ENCODE measurements at regions not wholly inside any gene's neighbourhood (a gene's known extent, or its start where the extent isn't known, plus 50 kb on each side); places are given as distances from the start of the nearest gene placed in this dataset.
"Not testable (repeated sequence)": the region's sequence is repeated elsewhere in the genome, so short reads cannot be mapped to it uniquely, and the experiment has no call there.

DNA sequence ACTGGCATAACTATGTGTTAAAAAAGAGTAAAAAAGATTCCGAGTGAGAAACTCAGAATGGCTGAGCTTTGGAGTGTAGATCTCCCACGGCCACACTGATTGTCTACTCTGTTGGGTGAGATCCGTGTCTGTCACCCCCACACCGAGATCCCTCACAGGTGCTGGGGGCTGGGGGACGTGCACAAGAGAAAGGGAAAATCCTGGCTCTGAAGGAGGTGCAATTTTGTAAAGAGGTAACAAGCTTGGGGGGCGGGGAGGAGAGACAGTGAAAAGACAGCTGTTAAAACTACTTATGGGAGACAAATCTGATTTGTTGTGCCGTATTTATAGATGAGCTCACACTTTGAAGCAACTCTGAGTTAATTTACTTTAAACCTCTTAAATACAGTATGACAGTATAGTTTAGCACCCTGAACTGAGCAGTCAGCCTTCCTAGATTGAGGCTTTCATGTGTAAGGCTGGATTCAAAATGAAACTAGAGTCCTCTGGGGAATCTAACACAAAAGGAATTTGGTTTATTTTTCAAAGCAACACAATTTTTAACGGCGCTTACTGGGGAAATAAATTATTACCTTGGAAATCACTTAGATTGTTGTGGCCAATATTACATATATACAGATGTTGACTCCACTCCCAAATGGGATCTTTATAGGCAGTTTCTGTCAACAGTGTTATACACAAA, 167.4 kb upstream of the RGS6 start:
- H3K4me3 ChIP-seq (ENCODE audit: low read depth, low read length): no peak overlapping the region
- no peak for DNase-seq (ENCODE audit: low read depth)
- TF ChIP-seq, protein P1, sequence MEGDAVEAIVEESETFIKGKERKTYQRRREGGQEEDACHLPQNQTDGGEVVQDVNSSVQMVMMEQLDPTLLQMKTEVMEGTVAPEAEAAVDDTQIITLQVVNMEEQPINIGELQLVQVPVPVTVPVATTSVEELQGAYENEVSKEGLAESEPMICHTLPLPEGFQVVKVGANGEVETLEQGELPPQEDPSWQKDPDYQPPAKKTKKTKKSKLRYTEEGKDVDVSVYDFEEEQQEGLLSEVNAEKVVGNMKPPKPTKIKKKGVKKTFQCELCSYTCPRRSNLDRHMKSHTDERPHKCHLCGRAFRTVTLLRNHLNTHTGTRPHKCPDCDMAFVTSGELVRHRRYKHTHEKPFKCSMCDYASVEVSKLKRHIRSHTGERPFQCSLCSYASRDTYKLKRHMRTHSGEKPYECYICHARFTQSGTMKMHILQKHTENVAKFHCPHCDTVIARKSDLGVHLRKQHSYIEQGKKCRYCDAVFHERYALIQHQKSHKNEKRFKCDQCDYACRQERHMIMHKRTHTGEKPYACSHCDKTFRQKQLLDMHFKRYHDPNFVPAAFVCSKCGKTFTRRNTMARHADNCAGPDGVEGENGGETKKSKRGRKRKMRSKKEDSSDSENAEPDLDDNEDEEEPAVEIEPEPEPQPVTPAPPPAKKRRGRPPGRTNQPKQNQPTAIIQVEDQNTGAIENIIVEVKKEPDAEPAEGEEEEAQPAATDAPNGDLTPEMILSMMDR (IDR thresholded peaks at IDR 0.05; ENCODE audit: control insufficient read depth, extremely low read depth, insufficient read depth): no peak

DNA sequence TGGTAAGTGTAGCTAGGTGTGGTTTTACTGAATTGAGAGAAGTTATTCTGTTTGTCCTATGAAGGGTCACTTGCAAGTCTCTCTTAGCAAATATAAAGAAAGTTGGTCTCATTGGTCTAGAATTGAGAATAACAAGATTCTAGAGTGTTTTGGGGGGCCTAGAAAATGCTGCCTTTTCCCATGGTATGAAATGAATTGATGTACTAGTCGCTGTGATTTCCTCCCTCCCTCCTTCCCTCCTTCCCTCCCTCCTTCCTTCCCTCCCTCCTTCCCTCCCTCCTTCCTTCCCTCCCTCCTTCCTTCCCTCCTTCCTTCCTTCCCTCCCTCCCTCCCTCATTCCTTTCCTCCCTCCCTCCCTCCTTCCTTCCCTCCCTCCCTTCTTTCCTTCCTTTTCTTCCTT, 166.7 kb upstream of the RGS6 start:
- TF ChIP-seq, protein P1 (IDR thresholded peaks at IDR 0.05; ENCODE audit: control insufficient read depth, extremely low read depth, insufficient read depth): no peak
- DNase-seq (ENCODE audit: low read depth): no peak
- H3K4me3 ChIP-seq (ENCODE audit: low read depth, low read length): no peak overlapping the region

DNA sequence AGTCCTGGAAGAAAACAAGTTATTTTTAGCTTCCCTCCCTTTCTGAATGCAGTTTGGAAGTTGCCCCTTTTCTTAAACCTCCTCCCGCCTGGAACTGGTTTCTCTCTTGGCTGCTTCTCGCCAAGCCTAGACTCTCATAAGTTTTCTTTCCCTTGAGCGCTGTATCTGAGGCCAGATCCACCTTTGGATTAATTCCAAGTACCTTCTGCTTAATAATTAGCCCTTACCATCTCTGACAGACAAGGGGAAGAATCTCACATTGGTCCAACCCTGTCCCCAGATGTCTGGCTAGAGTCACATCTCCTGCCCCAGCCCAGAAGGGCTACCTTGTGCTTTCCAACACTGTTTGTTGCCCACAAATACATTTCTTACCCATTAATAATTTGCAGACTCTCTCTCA, 161.8 kb upstream of the RGS6 start:
- TF ChIP-seq, protein P1 (IDR thresholded peaks at IDR 0.05; ENCODE audit: control insufficient read depth, extremely low read depth, insufficient read depth): no peak
- H3K4me3 ChIP-seq (ENCODE audit: low read depth, low read length): no peak overlapping the region
- DNase-seq (ENCODE audit: low read depth): no peak

DNA sequence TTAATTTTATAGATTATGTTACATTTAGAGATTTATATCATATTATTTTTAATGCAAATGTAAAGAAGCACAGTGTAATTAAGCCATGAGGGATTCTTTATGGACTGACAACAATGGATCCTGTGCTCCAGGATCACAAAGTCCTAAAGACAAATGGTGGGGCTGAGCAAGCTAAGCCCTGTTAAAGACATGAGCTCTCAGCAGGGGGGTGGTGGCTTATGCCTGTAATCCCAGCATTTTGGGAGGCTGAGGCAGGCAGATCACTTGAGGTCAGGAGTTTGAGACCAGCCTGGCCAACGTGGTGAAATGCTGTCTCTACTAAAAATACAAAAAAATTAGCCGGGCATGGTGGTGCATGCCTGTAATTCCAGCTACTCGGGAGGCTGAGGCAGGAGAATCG, 160.8 kb upstream of the RGS6 start:
- DNase-seq (ENCODE audit: low read depth); H3K4me3 ChIP-seq (ENCODE audit: low read depth, low read length): not testable (repeated sequence)

DNA sequence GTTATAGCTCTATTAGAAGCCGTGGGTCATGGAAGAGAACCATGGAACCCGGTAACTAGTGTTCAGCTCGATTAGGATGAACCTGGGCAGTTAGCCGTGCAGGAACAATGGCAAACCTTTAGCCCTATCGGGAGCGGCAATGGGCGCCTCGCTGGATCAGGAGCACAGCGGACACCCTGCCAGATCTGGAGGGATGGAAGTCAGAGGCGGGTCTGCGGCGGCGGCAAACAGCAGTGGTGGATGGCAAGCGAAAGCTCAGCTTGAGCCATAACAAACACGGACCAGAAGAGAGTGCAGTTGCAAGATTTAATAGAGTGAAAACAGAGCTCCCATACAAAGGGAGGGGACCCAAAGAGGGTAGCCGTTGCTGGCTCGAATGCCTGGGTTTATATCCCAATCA, 160.2 kb upstream of the RGS6 start:
- H3K4me3 ChIP-seq (ENCODE audit: low read depth, low read length); DNase-seq (ENCODE audit: low read depth): not testable (repeated sequence)

DNA sequence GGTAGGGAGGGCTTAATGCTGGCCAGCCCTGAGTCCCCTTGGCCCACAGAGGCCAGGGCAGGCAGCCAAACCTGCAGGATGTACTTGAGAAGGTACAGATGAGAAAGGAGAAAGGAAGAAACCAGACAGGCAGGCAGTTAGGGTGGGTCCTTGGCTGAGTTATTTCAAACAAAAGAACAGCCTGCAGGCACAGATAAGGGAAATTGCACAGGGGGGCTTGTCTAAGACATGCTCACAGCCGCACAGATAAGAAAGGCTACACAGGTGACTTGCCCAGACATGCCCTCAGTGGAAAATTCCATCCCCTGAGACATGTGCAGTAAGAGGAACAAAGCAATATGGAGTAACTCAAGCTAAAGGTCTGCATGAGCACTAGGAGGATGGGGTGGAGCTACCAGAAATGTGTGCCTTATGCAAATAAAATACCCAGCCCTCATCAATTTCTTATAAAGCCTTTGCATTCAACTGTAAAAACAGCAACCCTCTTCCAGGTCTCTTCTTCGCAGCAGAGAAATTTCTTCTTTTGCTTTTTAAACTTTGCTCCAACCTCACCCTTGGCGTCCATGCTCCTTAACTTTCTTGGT, 158.2 kb upstream of the RGS6 start:
- TF ChIP-seq, protein P1 (IDR thresholded peaks at IDR 0.05; ENCODE audit: control insufficient read depth, extremely low read depth, insufficient read depth): no peak
- no peak overlapping the region for H3K4me3 ChIP-seq (ENCODE audit: low read depth, low read length)
- no peak for DNase-seq (ENCODE audit: low read depth)

DNA sequence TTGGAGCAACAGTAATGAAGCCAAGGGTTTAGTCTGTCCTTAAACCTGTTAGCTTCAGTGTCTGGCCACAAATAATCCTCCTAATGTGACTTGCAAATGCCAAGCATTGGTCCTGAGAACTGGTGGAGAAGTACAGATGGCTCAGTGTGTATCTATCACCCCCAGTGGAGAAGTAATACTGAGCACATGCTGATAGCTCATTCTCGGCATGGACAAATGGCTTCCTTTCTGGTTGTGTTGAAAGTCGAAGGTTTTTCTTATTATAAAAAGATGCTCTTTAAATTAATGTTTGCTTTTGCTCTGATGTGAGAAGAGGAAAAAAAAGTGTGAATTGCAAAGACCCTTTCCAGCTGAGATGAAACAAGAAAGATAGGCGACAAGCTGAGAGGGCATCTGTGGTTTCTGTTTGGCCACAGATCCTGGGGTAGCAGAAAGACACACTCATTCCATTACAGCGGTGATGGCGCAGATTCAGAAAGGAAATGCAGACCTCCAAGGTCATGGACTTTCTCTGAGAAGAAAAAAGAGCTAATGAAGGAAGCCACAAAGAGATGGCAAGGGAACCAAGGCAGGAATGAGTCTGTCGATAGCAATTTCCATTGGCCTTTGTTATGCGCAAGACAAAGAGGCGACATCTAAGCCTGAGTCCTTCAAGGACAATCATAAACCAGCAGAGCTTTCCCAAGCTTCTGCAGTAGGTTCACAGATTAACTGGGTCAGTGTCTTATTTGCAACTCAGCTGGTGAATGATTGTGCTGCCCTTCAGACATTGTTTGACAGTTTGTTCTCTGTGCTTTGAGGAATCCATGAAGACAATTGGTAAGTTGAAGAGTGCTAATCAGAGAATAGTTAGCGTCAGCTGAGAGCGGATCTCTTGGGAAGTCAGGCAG, 155.5 kb upstream of the RGS6 start:
- DNase-seq (ENCODE audit: low read depth): no peak
- TF ChIP-seq, protein P1 (IDR thresholded peaks at IDR 0.05; ENCODE audit: control insufficient read depth, extremely low read depth, insufficient read depth): no peak
- H3K4me3 ChIP-seq (ENCODE audit: low read depth, low read length): no peak overlapping the region

All from LNCaP clone FGC (cell line).